GM20000 (cell line): ENCODE measurements at regions not wholly inside any gene's neighbourhood (a gene's known extent, or its start where the extent isn't known, plus 50 kb on each side); places are given as distances from the start of the nearest gene placed in this dataset.

Experiments used
- DNase-seq: peaks from one replicate; pipeline ENCODE4 v3.0.0; 2012; ENCODE audit warnings: low spot score
- CTCF ChIP-seq: IDR thresholded peaks from 2 replicates; pipeline ENCODE4 v1.5.1; 2012; ENCODE audit warnings: mild to moderate bottlenecking, control low read depth; ENCODE audit errors: extremely low read depth, missing control alignments

- DNase-seq, result no peak
- no peak for TF ChIP-seq CTCF
These were observed 398.0 kb downstream of the SMARCA1 start for GRCh38 chrX:129125122-129125914.

GRCh38 chrX:129123795-129124194 lies 399.5 kb downstream of the SMARCA1 start:
- no peak for DNase-seq
- TF ChIP-seq CTCF, result no peak

GRCh38 chrX:129116676-129117470 lies 406.4 kb downstream of the SMARCA1 start:
- DNase-seq, result no peak

GRCh38 chrX:129115935-129116334 lies 407.4 kb downstream of the SMARCA1 start:
- no peak for TF ChIP-seq CTCF
- no peak for DNase-seq

More at GRCh38 chrX:129116676-129117470, 406.4 kb downstream of the SMARCA1 start:
- no peak for TF ChIP-seq CTCF

- peak; percentile 18 for DNase-seq
- TF ChIP-seq CTCF, result no peak
These were observed 408.2 kb downstream of the SMARCA1 start for GRCh38 chrX:129115104-129115503.

GRCh38 chrX:129111081-129111798 lies 412.1 kb downstream of the SMARCA1 start:
- no peak for TF ChIP-seq CTCF
- DNase-seq, result no peak
